IMR-90 (cell line): ENCODE measurements at regions not wholly inside any gene's neighbourhood (a gene's known extent, or its start where the extent isn't known, plus 50 kb on each side); places are given as distances from the start of the nearest gene placed in this dataset.

Experiments
- ATAC-seq: fragments of 200-7000 bp; cut with Tn5 transposase; 2 replicates; pipeline ENCODE4 v1.9.1; 2020; ENCODE audit warnings: low read depth, mild to moderate bottlenecking, moderate library complexity
- BruUV-seq: library from RNA; stranded (reverse); fragments of 400-500 nt; replicated peaks from 2 replicates; lab custom pipeline; 2021; lab: Mats Ljungman, UMichigan
- CTCF ChIA-PET: fragments of 300-600 bp; formaldehyde crosslinking; extraction: SDS; loops from one replicate; lab custom pipeline; 2021; ENCODE audit warnings: antibody characterized with exemption; lab: Yijun Ruan, JAX
- POLR2A ChIA-PET: fragments of 300-600 bp; sonication (Branson Sonifier 250); formaldehyde crosslinking; loops from one replicate; lab custom pipeline; 2022; ENCODE audit warnings: antibody characterized with exemption; ENCODE audit not compliant: unreplicated experiment; lab: Charles Lee
- DNase-seq: peaks from one replicate; pipeline ENCODE4 v3.0.0; 2013
- H2AFZ ChIP-seq: replicated peaks from 2 replicates; pipeline ENCODE3; 2013; ENCODE audit warnings: low read length, mild to moderate bottlenecking; ENCODE audit not compliant: poor library complexity
- H2AK5ac ChIP-seq: 2 replicates; pipeline ENCODE4 v1.6.1; 2013; ENCODE audit warnings: low read depth, low read length, inconsistent platforms
- H2AK9ac ChIP-seq: replicated peaks from 2 replicates; pipeline ENCODE3; 2013; ENCODE audit warnings: mild to moderate bottlenecking, low read depth, low read length, moderate library complexity; ENCODE audit not compliant: poor library complexity
- H2BK120ac ChIP-seq: 2 replicates; pipeline ENCODE4 v1.6.1; 2013; ENCODE audit warnings: low read depth, low read length, inconsistent platforms
- H2BK15ac ChIP-seq: 3 replicates; pipeline ENCODE4 v1.6.1; 2013; ENCODE audit warnings: low read depth, low read length, inconsistent platforms
- H2BK20ac ChIP-seq: 2 replicates; pipeline ENCODE4 v1.6.1; 2013; ENCODE audit warnings: low read depth, mild to moderate bottlenecking, inconsistent platforms, low read length, moderate library complexity
- H2BK5ac ChIP-seq: 2 replicates; pipeline ENCODE4 v1.6.1; 2013; ENCODE audit warnings: mild to moderate bottlenecking, low read depth, low read length, inconsistent platforms; ENCODE audit not compliant: poor library complexity, severe bottlenecking
- H3K14ac ChIP-seq: replicated peaks from 2 replicates; pipeline ENCODE4 v1.6.1; 2013; ENCODE audit warnings: low read depth, low read length, inconsistent platforms
- H3K18ac ChIP-seq: 2 replicates; pipeline ENCODE4 v1.6.1; 2013; ENCODE audit warnings: low read depth, low read length, control low read depth
- H3K23ac ChIP-seq: 2 replicates; pipeline ENCODE4 v1.6.1; 2013; ENCODE audit warnings: low read depth, low read length, inconsistent platforms
- H3K27ac ChIP-seq: 2 replicates; pipeline ENCODE4 v1.5.1; 2013; ENCODE audit warnings: mild to moderate bottlenecking, control low read depth, low read length; ENCODE audit not compliant: insufficient read depth
- H3K27me3 ChIP-seq: 2 replicates; pipeline ENCODE4 v1.6.1; 2013; ENCODE audit warnings: low read length; ENCODE audit not compliant: control insufficient read depth, insufficient read depth
- H3K36me3 ChIP-seq: 2 replicates; pipeline ENCODE4 v1.6.1; 2013; ENCODE audit warnings: low read length, mixed read lengths; ENCODE audit not compliant: control insufficient read depth, insufficient read depth
- H3K4ac ChIP-seq: 2 replicates; pipeline ENCODE4 v1.6.1; 2013; ENCODE audit warnings: low read depth, low read length, inconsistent platforms
- H3K4me1 ChIP-seq: 2 replicates; pipeline ENCODE4 v1.6.1; 2013; ENCODE audit warnings: low read length, mixed read lengths; ENCODE audit not compliant: control insufficient read depth, insufficient read depth
- H3K4me2 ChIP-seq: 2 replicates; pipeline ENCODE4 v1.6.1; 2013; ENCODE audit warnings: low read depth, mild to moderate bottlenecking, control low read depth, low read length, moderate library complexity
- H3K4me3 ChIP-seq: 2 replicates; pipeline ENCODE4 v1.5.1; 2013; ENCODE audit warnings: low read depth, mild to moderate bottlenecking, control low read depth, low read length, moderate library complexity; ENCODE audit not compliant: insufficient read depth
- H3K56ac ChIP-seq: 2 replicates; pipeline ENCODE4 v1.6.1; 2013; ENCODE audit warnings: low read length, inconsistent platforms; ENCODE audit not compliant: insufficient read depth; ENCODE audit errors: extremely low read depth
- H3K79me1 ChIP-seq, 2 experiments: 2 replicates each; pipeline ENCODE4 v1.6.1; 2013; ENCODE audit warnings: low read length in 2 of 2, inconsistent platforms in 1 of 2, low read depth in 1 of 2
- H3K9ac ChIP-seq: 2 replicates; pipeline ENCODE4 v1.6.1; 2013; ENCODE audit warnings: low read depth, low read length, control low read depth
- H3K9me1 ChIP-seq: 2 replicates; pipeline ENCODE4 v1.6.1; 2013; ENCODE audit warnings: low read length, inconsistent platforms; ENCODE audit not compliant: insufficient read depth
- H3K9me3 ChIP-seq: 2 replicates; pipeline ENCODE4 v1.6.1; 2013; ENCODE audit warnings: low read length; ENCODE audit not compliant: control insufficient read depth, insufficient read depth
- H4K20me1 ChIP-seq: 2 replicates; pipeline ENCODE4 v1.6.1; 2013; ENCODE audit warnings: low read length, inconsistent platforms; ENCODE audit not compliant: insufficient read depth
- H4K5ac ChIP-seq: 2 replicates; pipeline ENCODE4 v1.6.1; 2013; ENCODE audit warnings: mild to moderate bottlenecking, low read depth, low read length, control low read depth
- H4K8ac ChIP-seq, 2 experiments: 2 replicates each; pipeline ENCODE4 v1.6.1; 2013; ENCODE audit warnings: low read depth in 2 of 2, low read length in 2 of 2, control low read depth in 1 of 2, inconsistent platforms in 1 of 2
- H4K91ac ChIP-seq: 2 replicates; pipeline ENCODE4 v1.6.1; 2013; ENCODE audit warnings: low read depth, low read length, inconsistent platforms; ENCODE audit not compliant: insufficient read depth
- CHD1 ChIP-seq: IDR thresholded peaks from 2 replicates; pipeline ENCODE4 v1.6.1; 2012; ENCODE audit warnings: low read depth, low read length, improper control_type of control experiment
- CTCF ChIP-seq: conservative IDR thresholded peaks from 2 replicates; pipeline ENCODE4 v1.5.1; 2012; ENCODE audit warnings: mild to moderate bottlenecking, low read depth, low read length, improper control_type of control experiment
- MAFK ChIP-seq: IDR thresholded peaks from 2 replicates; pipeline ENCODE4 v1.6.1; 2012; ENCODE audit warnings: low read depth, low read length, improper control_type of control experiment
- MAZ ChIP-seq: IDR thresholded peaks from 2 replicates; pipeline ENCODE4 v1.6.1; 2012; ENCODE audit warnings: low read depth, mild to moderate bottlenecking, low read length, improper control_type of control experiment, moderate library complexity, borderline replicate concordance
- NFE2L2 ChIP-seq: fragments of 150-350 bp; IDR thresholded peaks from 2 replicates; pipeline ENCODE4 v1.6.1; 2016; ENCODE audit warnings: low read depth, mild to moderate bottlenecking, low read length
- POLR2A ChIP-seq: IDR thresholded peaks from 2 replicates; pipeline ENCODE4 v1.6.1; 2012; ENCODE audit warnings: mild to moderate bottlenecking, low read depth, low read length
- RAD21 ChIP-seq: IDR thresholded peaks from 2 replicates; pipeline ENCODE4 v1.6.1; 2012; ENCODE audit warnings: low read length, improper control_type of control experiment
- SMC3 ChIP-seq: fragments of 150-350 bp; IDR thresholded peaks from 2 replicates; pipeline ENCODE4 v1.6.1; 2016; ENCODE audit warnings: low read depth, mild to moderate bottlenecking, antibody characterized with exemption, low read length, moderate library complexity
- USF2 ChIP-seq: fragments of 150-350 bp; IDR thresholded peaks from 2 replicates; pipeline ENCODE4 v1.6.1; 2017; ENCODE audit warnings: mild to moderate bottlenecking, antibody characterized with exemption, low read length, low read depth
- WGBS, 2 experiments: methylation state at CpG; one replicate each; pipeline versions ENCODE4 v1.1.5 to v1.1.7; 2013; ENCODE audit warnings: missing lambda C conversion rate in 2 of 2; ENCODE audit not compliant: insufficient read length in 1 of 2; ENCODE audit errors: extremely low coverage in 2 of 2; 5-methylcytosine and 5-hydroxymethylcytosine counted together
- dilution Hi-C: fragments of 300-500 bp; cut with HindIII; formaldehyde crosslinking; loops from one replicate; pipeline ENCODE4 v1.14.3; 2018; ENCODE audit warnings: low sequenced_read_pairs; ENCODE audit not compliant: unreplicated experiment
- in situ Hi-C: fragments of 300-500 bp; cut with MboI; formaldehyde crosslinking; loops from 3 replicates; pipeline ENCODE4 v1.14.3; 2019; ENCODE audit warnings: low sequenced_read_pairs, inconsistent platforms, mixed read lengths
- intact Hi-C: fragments of 100-400 bp; cut with micrococcal nuclease; formaldehyde crosslinking; loops from 2 replicates; pipeline ENCODE4 v1.10.0; 2022
- TF ChIP-seq, protein P1 (sequence below): fragments of 150-350 bp; IDR thresholded peaks from 2 replicates; pipeline ENCODE4 v1.6.1; 2016; ENCODE audit warnings: low read depth, mild to moderate bottlenecking, low read length, moderate library complexity, borderline replicate concordance

DNA sequence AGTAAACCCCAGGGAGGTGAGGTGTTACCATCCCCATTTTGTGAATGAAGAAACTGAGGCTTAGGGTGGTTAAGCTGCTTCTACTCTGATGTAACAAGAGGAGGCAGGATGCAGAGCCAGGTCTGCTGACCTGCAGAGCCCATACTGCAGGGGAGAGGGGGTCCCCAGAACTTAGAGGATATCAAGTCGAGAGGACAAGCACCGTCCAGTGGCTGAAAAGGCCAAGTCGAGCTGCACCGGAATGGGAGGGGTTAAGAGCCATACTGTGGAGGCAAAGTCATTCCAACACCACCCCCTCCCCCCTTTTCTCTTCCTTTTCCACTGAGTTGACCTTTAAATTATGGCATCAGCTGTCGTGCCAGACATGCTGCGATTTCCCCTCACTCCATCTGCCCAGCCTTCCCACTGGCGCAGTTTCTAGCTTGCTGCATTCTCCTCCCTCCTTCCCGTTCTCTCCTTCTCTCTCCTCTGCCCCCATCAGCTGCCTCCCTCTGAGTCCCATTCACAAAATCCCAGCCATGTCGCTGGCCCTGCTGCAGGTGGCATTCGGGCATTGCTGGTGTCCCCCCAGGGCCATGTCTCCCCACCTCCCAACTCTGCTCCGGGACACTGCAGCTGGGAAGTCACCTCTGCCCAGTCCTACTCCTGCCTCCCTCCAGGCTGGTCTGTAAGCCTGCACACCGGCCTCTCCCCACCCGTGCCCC lies 346.9 kb downstream of the DYSF start:
- H2BK5ac ChIP-seq: no peak overlapping the region
- no peaks in the 10 kb centered on the region for H3K9me1 ChIP-seq
- no peak overlapping the region for H3K9ac ChIP-seq
- H2BK15ac ChIP-seq: no peak overlapping the region; the same call in 2 of the 3 replicates
- H3K27ac ChIP-seq: no peak overlapping the region
- no peaks in the 10 kb centered on the region for H3K36me3 ChIP-seq
- ChIA-PET POLR2A (no interaction called here), CTCF (no interaction called here)
- WGBS, 2 experiments: 56% methylated on average over 2 of the region's 13 CpGs; no CpG with 5 or more reads in 1 of the 2 experiments
- no TSS peak for BruUV-seq
- H3K27me3 ChIP-seq: peaks cover 23% of the 10 kb centered on the region
- no peak overlapping the region for H2BK20ac ChIP-seq
- no peak overlapping the region for H3K23ac ChIP-seq
- no peak overlapping the region for H3K4me2 ChIP-seq
- H2AFZ ChIP-seq: peak overlapping the region; percentile 8
- DNase-seq (no peak), ATAC-seq (no peak)
- H3K4me3 ChIP-seq: no peak overlapping the region
- H4K91ac ChIP-seq: no peak overlapping the region; the same call in 1 of the 2 replicates
- TF ChIP-seq, protein P1, sequence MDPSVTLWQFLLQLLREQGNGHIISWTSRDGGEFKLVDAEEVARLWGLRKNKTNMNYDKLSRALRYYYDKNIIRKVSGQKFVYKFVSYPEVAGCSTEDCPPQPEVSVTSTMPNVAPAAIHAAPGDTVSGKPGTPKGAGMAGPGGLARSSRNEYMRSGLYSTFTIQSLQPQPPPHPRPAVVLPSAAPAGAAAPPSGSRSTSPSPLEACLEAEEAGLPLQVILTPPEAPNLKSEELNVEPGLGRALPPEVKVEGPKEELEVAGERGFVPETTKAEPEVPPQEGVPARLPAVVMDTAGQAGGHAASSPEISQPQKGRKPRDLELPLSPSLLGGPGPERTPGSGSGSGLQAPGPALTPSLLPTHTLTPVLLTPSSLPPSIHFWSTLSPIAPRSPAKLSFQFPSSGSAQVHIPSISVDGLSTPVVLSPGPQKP: no peak
- no peak for TF ChIP-seq RAD21
- no peak for TF ChIP-seq CHD1
- no peak for TF ChIP-seq MAFK
- no peak for TF ChIP-seq NFE2L2
- no peak for TF ChIP-seq SMC3
- TF ChIP-seq USF2: no peak
- TF ChIP-seq POLR2A: no peak
- no peak for TF ChIP-seq CTCF
- TF ChIP-seq MAZ: no peak
- intact Hi-C loops (no loop called here), in situ Hi-C loops (loop anchor here (10.0 kb wide), 1 partner anchor 355 kb away; no protein-coding TSS in a partner anchor), dilution Hi-C loops (no loop called here)
- H4K8ac ChIP-seq: no peak overlapping the region
- no peak overlapping the region for H3K4ac ChIP-seq
- no peak overlapping the region for H2AK9ac ChIP-seq
- no peak overlapping the region for H3K14ac ChIP-seq
- no peak overlapping the region for H2AK5ac ChIP-seq
- H3K18ac ChIP-seq: no peak overlapping the region
- H3K4me1 ChIP-seq: peaks cover 8% of the 10 kb centered on the region
- H3K56ac ChIP-seq: no peak overlapping the region
- H3K9me3 ChIP-seq: no peaks in the 10 kb centered on the region
- H4K20me1 ChIP-seq: no peaks in the 10 kb centered on the region
- H4K5ac ChIP-seq: no peak overlapping the region
- H3K79me1 ChIP-seq: no peaks in the 10 kb centered on the region
- H2BK120ac ChIP-seq: no peak overlapping the region
